ENCODE measurements at regions not wholly inside any gene's neighbourhood (a gene's known extent, or its start where the extent isn't known, plus 50 kb on each side); places are given as distances from the start of the nearest gene placed in this dataset.

GRCh38 chr14:71541271-71541670, 391.0 kb upstream of the RGS6 start:
- TF ChIP-seq SUZ12 (IDR thresholded peaks at IDR 0.05; ENCODE audit: extremely low read depth, insufficient read depth, insufficient read length) = no peak
- TF ChIP-seq YY1 (IDR thresholded peaks at IDR 0.05; ENCODE audit: insufficient read depth, insufficient read length) = no peak
